HG02610 (cell line): ENCODE measurements at regions not wholly inside any gene's neighbourhood (a gene's known extent, or its start where the extent isn't known, plus 50 kb on each side); places are given as distances from the start of the nearest gene placed in this dataset.
"Not testable (repeated sequence)": the region's sequence is repeated elsewhere in the genome, so short reads cannot be mapped to it uniquely, and the experiment has no call there.

Experiments
- ATAC-seq: cut with Tn5 transposase; IDR thresholded peaks from one replicate; pipeline ENCODE4 v1.9.1; 2021; ENCODE audit warnings: mild to moderate bottlenecking, moderate library complexity; ENCODE audit not compliant: unreplicated experiment

GRCh38 chrX:55326985-55327384 lies 62.3 kb upstream of the PAGE3 start:
- ATAC-seq = no peak

GRCh38 chrX:55335296-55335695 lies 70.6 kb upstream of the PAGE3 start:
- ATAC-seq = no peak

- ATAC-seq = no peak
Measured at GRCh38 chrX:55336176-55336575, 71.5 kb upstream of the PAGE3 start.

- ATAC-seq = no peak
Measured at GRCh38 chrX:55340896-55341433, 76.2 kb upstream of the PAGE3 start.

GRCh38 chrX:55342533-55343501 lies 78.1 kb upstream of the PAGE3 start:
- peak; percentile 84 for ATAC-seq

- no peak for ATAC-seq
Measured at GRCh38 chrX:55356609-55357008, 91.9 kb upstream of the PAGE3 start.

- no peak for ATAC-seq
Measured at GRCh38 chrX:55357236-55357635, 92.5 kb upstream of the PAGE3 start.

- ATAC-seq = no peak
Measured at GRCh38 chrX:55379396-55379795, 72.5 kb upstream of the MAGEH1 start.

GRCh38 chrX:55389376-55389775 lies 62.6 kb upstream of the MAGEH1 start:
- no peak for ATAC-seq

GRCh38 chrX:55396836-55397235 lies 55.1 kb upstream of the MAGEH1 start:
- not testable (repeated sequence) for ATAC-seq
